DND-41 (cell line): ENCODE measurements at regions not wholly inside any gene's neighbourhood (a gene's known extent, or its start where the extent isn't known, plus 50 kb on each side); places are given as distances from the start of the nearest gene placed in this dataset.
"Not testable (repeated sequence)": the region's sequence is repeated elsewhere in the genome, so short reads cannot be mapped to it uniquely, and the experiment has no call there.

Experiments used
- CTCF ChIP-seq: IDR thresholded peaks from 2 replicates; pipeline ENCODE4 v1.5.1; 2012; ENCODE audit warnings: borderline replicate concordance, low read length, moderate library complexity, mild to moderate bottlenecking; ENCODE audit not compliant: poor library complexity, severe bottlenecking; ENCODE audit errors: extremely low read depth
- EZH2 ChIP-seq: IDR thresholded peaks from 3 replicates; pipeline ENCODE4 v1.6.1; 2012; ENCODE audit warnings: borderline replicate concordance, low read depth, mild to moderate bottlenecking, moderate library complexity, low read length, inconsistent platforms; ENCODE audit not compliant: severe bottlenecking

GRCh38 chr19:28540385-28540784, 672.6 kb downstream of the UQCRFS1 start:
- TF ChIP-seq EZH2, CTCF: not testable (repeated sequence)
